GM18951 (cell line): ENCODE measurements at regions not wholly inside any gene's neighbourhood (a gene's known extent, or its start where the extent isn't known, plus 50 kb on each side); places are given as distances from the start of the nearest gene placed in this dataset.

ENCODE experiments used
- POLR2A ChIP-seq: IDR thresholded peaks from 4 replicates; pipeline ENCODE4 v1.6.1; 2011; ENCODE audit warnings: mild to moderate bottlenecking; ENCODE audit not compliant: insufficient read length, insufficient read depth; ENCODE audit errors: extremely low read depth
- in situ Hi-C: fragments of 300-500 bp; cut with MboI; formaldehyde crosslinking; loops from one replicate; pipeline ENCODE4 v1.12.0; 2022; ENCODE audit warnings: low sequenced_read_pairs, mixed read lengths, inconsistent platforms; ENCODE audit not compliant: unreplicated experiment

- no peak for TF ChIP-seq POLR2A
- in situ Hi-C loops = no loop called here
These were observed 545.0 kb downstream of the ZPLD1 start for GRCh38 chr3:102979682-102980354.

- no peak for TF ChIP-seq POLR2A
- in situ Hi-C loops = no loop called here
These were observed 545.5 kb downstream of the ZPLD1 start for GRCh38 chr3:102980355-102980696.

- no peak for TF ChIP-seq POLR2A
- in situ Hi-C loops = no loop called here
These were observed 567.8 kb downstream of the ZPLD1 start for GRCh38 chr3:103002425-103003176.

GRCh38 chr3:103006526-103007183 lies 571.8 kb downstream of the ZPLD1 start:
- in situ Hi-C loops = no loop called here
- TF ChIP-seq POLR2A = no peak

GRCh38 chr3:103009609-103010008 lies 574.8 kb downstream of the ZPLD1 start:
- no peak for TF ChIP-seq POLR2A
- in situ Hi-C loops = no loop called here

GRCh38 chr3:103025880-103026279 lies 591.1 kb downstream of the ZPLD1 start:
- TF ChIP-seq POLR2A = no peak
- in situ Hi-C loops = no loop called here

- TF ChIP-seq POLR2A = no peak
These were observed 599.0 kb downstream of the ZPLD1 start for GRCh38 chr3:103033841-103034240.

GRCh38 chr3:103047640-103048039 lies 612.8 kb downstream of the ZPLD1 start:
- in situ Hi-C loops = no loop called here

More at GRCh38 chr3:103033841-103034240, 599.0 kb downstream of the ZPLD1 start:
- in situ Hi-C loops = no loop called here

GRCh38 chr3:103048068-103048722 lies 613.4 kb downstream of the ZPLD1 start:
- in situ Hi-C loops = no loop called here
- no peak for TF ChIP-seq POLR2A

More at GRCh38 chr3:103047640-103048039, 612.8 kb downstream of the ZPLD1 start:
- TF ChIP-seq POLR2A = no peak

- TF ChIP-seq POLR2A = no peak
- in situ Hi-C loops = no loop called here
These were observed 617.5 kb downstream of the ZPLD1 start for GRCh38 chr3:103052236-103052830.

GRCh38 chr3:103055021-103055520 lies 620.3 kb downstream of the ZPLD1 start:
- no peak for TF ChIP-seq POLR2A
- in situ Hi-C loops = no loop called here

- in situ Hi-C loops = no loop called here
- TF ChIP-seq POLR2A = no peak
These were observed 621.7 kb downstream of the ZPLD1 start for GRCh38 chr3:103056542-103056941.

- in situ Hi-C loops = no loop called here
These were observed 622.2 kb downstream of the ZPLD1 start for GRCh38 chr3:103057003-103057402.

More at GRCh38 chr3:103057003-103057402, 622.2 kb downstream of the ZPLD1 start:
- no peak for TF ChIP-seq POLR2A
